GM10266 (cell line): ENCODE measurements at regions not wholly inside any gene's neighbourhood (a gene's known extent, or its start where the extent isn't known, plus 50 kb on each side); places are given as distances from the start of the nearest gene placed in this dataset.

Source experiments
- DNase-seq: peaks from one replicate; pipeline ENCODE4 v3.0.0; 2012; ENCODE audit errors: extremely low spot score
- TF ChIP-seq, protein P1 (sequence below): IDR thresholded peaks from 2 replicates; pipeline ENCODE4 v1.5.1; 2012; ENCODE audit warnings: mild to moderate bottlenecking, low read depth; ENCODE audit not compliant: control insufficient read depth, insufficient read depth; ENCODE audit errors: missing control alignments

DNA sequence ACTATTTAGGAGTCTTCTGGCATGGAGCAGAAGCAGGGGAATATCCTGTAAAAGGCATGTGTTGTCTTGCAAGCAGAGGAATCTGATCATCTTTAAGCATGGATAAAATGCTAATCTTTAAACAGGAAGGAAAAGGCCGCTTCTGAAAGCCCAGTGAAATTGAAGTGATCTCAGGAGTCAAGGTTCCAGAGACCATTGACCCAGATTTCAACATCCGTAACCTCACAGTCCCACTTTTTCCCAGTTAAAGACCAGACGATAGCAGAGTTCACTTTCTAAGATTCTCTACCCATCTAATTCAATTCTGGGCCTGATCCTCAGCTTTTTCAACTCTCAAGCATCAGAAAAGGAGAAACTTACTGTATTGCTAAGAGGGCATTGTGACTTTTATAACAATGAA, 332.2 kb upstream of the LRP1B start:
- no peak for DNase-seq
- TF ChIP-seq, protein P1, sequence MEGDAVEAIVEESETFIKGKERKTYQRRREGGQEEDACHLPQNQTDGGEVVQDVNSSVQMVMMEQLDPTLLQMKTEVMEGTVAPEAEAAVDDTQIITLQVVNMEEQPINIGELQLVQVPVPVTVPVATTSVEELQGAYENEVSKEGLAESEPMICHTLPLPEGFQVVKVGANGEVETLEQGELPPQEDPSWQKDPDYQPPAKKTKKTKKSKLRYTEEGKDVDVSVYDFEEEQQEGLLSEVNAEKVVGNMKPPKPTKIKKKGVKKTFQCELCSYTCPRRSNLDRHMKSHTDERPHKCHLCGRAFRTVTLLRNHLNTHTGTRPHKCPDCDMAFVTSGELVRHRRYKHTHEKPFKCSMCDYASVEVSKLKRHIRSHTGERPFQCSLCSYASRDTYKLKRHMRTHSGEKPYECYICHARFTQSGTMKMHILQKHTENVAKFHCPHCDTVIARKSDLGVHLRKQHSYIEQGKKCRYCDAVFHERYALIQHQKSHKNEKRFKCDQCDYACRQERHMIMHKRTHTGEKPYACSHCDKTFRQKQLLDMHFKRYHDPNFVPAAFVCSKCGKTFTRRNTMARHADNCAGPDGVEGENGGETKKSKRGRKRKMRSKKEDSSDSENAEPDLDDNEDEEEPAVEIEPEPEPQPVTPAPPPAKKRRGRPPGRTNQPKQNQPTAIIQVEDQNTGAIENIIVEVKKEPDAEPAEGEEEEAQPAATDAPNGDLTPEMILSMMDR = no peak

DNA sequence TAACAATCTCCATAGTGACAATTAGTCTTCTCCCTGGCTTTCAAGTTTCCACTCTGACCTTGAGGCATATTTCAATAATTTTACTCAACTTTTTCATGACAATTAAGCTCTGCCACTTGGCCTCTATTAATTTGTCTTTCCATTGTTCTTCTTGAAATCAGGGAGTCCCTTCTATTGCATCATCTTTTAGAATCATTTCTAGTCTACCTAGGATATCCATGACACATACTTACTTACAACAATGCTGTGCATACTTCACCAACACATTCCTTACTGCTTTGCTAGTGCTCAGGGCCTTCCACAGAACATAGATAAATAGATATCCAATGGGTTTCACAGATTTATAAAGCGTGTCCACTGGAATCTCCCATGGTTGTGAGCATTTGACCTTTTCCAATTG, 331.5 kb upstream of the LRP1B start:
- DNase-seq = no peak
- TF ChIP-seq, protein P1 = no peak

DNA sequence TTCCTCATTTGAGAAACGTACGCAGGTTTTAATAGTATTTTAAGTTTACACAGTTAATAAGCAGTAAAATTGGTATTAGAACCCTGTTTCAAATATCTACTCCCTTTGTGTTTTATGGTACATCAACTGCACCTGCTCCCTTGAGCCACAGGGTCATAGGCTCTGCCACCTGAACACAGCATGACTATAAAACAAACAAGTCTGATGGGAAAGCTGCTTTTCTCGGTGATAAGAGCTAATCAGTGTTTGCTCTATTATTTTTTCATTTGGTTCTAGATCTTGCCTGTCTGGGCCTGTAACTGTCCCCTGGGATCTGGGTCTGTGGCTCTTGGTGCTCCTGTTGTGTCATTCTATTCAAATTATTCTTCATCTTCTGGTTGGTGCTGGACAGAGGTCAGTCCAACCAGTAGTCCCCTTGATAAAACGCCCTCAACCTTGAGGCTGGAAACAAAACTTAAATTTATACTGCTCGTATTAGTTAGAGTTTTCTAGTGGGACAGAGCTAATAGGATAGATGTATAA, 314.8 kb upstream of the LRP1B start:
- TF ChIP-seq, protein P1 = no peak
- no peak for DNase-seq

DNA sequence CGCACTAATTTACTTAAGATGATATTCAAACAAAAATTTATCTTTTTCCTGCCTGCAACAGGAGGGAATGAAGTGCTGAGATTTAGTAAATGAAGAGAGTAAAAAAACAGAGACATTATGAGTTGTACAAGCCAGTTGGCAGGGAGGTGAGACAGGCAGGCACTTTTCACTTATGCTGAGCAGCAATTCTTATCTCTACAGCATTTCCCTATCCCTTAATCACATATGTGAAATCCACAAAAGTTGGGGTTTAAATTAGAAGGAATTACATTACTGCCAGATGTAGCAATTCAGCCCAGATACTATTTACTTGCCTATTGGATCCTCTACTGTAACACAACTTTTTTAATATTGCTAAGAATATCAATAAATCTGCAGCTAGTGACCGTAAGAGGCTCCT, 314.2 kb upstream of the LRP1B start:
- TF ChIP-seq, protein P1 = no peak
- no peak for DNase-seq

- TF ChIP-seq, protein P1 = no peak
- no peak for DNase-seq
Measured at GRCh38 chr2:142435847-142436246, 305.0 kb upstream of the LRP1B start.

GRCh38 chr2:142426064-142426463, 295.2 kb upstream of the LRP1B start:
- TF ChIP-seq, protein P1 = no peak

GRCh38 chr2:142425551-142425950, 294.7 kb upstream of the LRP1B start:
- no peak for DNase-seq
- TF ChIP-seq, protein P1 = no peak

More at GRCh38 chr2:142426064-142426463, 295.2 kb upstream of the LRP1B start:
- no peak for DNase-seq
